ENCODE measurements at regions not wholly inside any gene's neighbourhood (a gene's known extent, or its start where the extent isn't known, plus 50 kb on each side); places are given as distances from the start of the nearest gene placed in this dataset.

- TF ChIP-seq USF1 (IDR thresholded peaks at IDR 0.05; ENCODE audit: borderline replicate concordance, low read depth) (no peak), JUND (IDR thresholded peaks at IDR 0.05) (peak; percentile 24; the same call in 1 of the 2 replicates), TEAD4 (IDR thresholded peaks at IDR 0.05; ENCODE audit: borderline replicate concordance, insufficient read depth) (no peak), RCOR1 (IDR thresholded peaks at IDR 0.05; ENCODE audit: low read length) (no peak)
Measured at GRCh38 chr3:187967993-187968392, 186.0 kb upstream of the LPP start (continued).

- H3K4me3 ChIP-seq (ENCODE audit: low read depth in 2 of 2, low read length in 1 of 2), result no peak overlapping the region
- H3K9me2 ChIP-seq, result no peaks in the 10 kb centered on the region
- H3K9ac ChIP-seq, result no peak overlapping the region
- H3K4me1 ChIP-seq (ENCODE audit: control insufficient read depth in 1 of 2, insufficient read depth in 2 of 2, low read depth in 1 of 2, low read length in 1 of 2), result no peaks in the 10 kb centered on the region
- ChIA-PET POLR2A (no interaction called here), CTCF (no interaction called here)
- H3K27ac ChIP-seq (ENCODE audit: low read depth in 2 of 2, low read length in 1 of 2), result no peak overlapping the region
- H3K79me2 ChIP-seq (ENCODE audit: insufficient read depth), result no peaks in the 10 kb centered on the region
- H3K36me3 ChIP-seq (replicated peaks in 1 of 2; ENCODE audit: control insufficient read depth in 1 of 2, insufficient read depth in 2 of 2, low read length in 1 of 2), result no peaks in the 10 kb centered on the region
- DNase-seq, result no peak
- H3K27me3 ChIP-seq (ENCODE audit: insufficient read depth), result no peaks in the 10 kb centered on the region
- 82% methylated on average over 2 of the region's 2 CpGs for WGBS (ENCODE audit: low lambda C conversion rate)
- TF ChIP-seq CHD2 (IDR thresholded peaks at IDR 0.05; ENCODE audit: low read length, partially characterized antibody) (no peak), USF2 (IDR thresholded peaks at IDR 0.05; ENCODE audit: borderline replicate concordance, low read depth, low read length) (no peak), RXRA (IDR thresholded peaks at IDR 0.05; ENCODE audit: borderline replicate concordance, low read depth) (no peak)
- no peaks in the 10 kb centered on the region for H3K9me3 ChIP-seq
- H3F3A ChIP-seq (replicated peaks; ENCODE audit: insufficient read depth), result peaks cover 8% of the 10 kb centered on the region
- H2AFZ ChIP-seq (ENCODE audit: low read depth), result no peak overlapping the region
- no peak overlapping the region for H3K4me2 ChIP-seq
- H4K20me1 ChIP-seq (ENCODE audit: insufficient read depth), result no peaks in the 10 kb centered on the region
Measured at GRCh38 chr3:187968883-187969580, 184.9 kb upstream of the LPP start.

GRCh38 chr3:187969581-187969950, 184.4 kb upstream of the LPP start:
- 69% methylated on average over 3 of the region's 3 CpGs for WGBS (ENCODE audit: low lambda C conversion rate)
- Histone ChIP-seq H3K79me2 (ENCODE audit: insufficient read depth) (no peaks in the 10 kb centered on the region), H3K27me3 (ENCODE audit: insufficient read depth) (no peaks in the 10 kb centered on the region), H3K27ac (ENCODE audit: low read depth in 2 of 2, low read length in 1 of 2) (no peak overlapping the region), H3F3A (replicated peaks; ENCODE audit: insufficient read depth) (peaks cover 8% of the 10 kb centered on the region), H3K4me3 (ENCODE audit: low read depth in 2 of 2, low read length in 1 of 2) (no peak overlapping the region), H3K4me1 (ENCODE audit: control insufficient read depth in 1 of 2, insufficient read depth in 2 of 2, low read depth in 1 of 2, low read length in 1 of 2) (no peaks in the 10 kb centered on the region), H3K9ac (no peak overlapping the region), H3K4me2 (no peak overlapping the region), H4K20me1 (ENCODE audit: insufficient read depth) (no peaks in the 10 kb centered on the region), H3K36me3 (replicated peaks in 1 of 2; ENCODE audit: control insufficient read depth in 1 of 2, insufficient read depth in 2 of 2, low read length in 1 of 2) (no peaks in the 10 kb centered on the region), H3K9me2 (no peaks in the 10 kb centered on the region), H3K9me3 (no peaks in the 10 kb centered on the region), H2AFZ (ENCODE audit: low read depth) (no peak overlapping the region)
- no peak for DNase-seq
- TF ChIP-seq EP300 (IDR thresholded peaks at IDR 0.05; ENCODE audit: borderline replicate concordance in 1 of 2, low read depth in 1 of 2, low read length in 1 of 2), result no peak
- no peak for TF ChIP-seq SIN3A (IDR thresholded peaks at IDR 0.05; ENCODE audit: borderline replicate concordance, low read depth, low read length)
- TF ChIP-seq TAF1 (IDR thresholded peaks at IDR 0.05; ENCODE audit: borderline replicate concordance, low read depth, low read length), result no peak
- no peak for TF ChIP-seq PBX3 (IDR thresholded peaks at IDR 0.05)
- TF ChIP-seq POLR2AphosphoS5 (IDR thresholded peaks at IDR 0.05; ENCODE audit: low read depth, low read length), result no peak
- no peak for TF ChIP-seq RAD21 (IDR thresholded peaks at IDR 0.05; ENCODE audit: low read length)
- no peak for TF ChIP-seq USF1 (IDR thresholded peaks at IDR 0.05; ENCODE audit: borderline replicate concordance, low read depth)
- TF ChIP-seq NFIC (IDR thresholded peaks at IDR 0.05; ENCODE audit: borderline replicate concordance), result no peak
- no peak for TF ChIP-seq SMC3 (IDR thresholded peaks at IDR 0.05; ENCODE audit: low read depth, low read length)
- TF ChIP-seq, protein P1, sequence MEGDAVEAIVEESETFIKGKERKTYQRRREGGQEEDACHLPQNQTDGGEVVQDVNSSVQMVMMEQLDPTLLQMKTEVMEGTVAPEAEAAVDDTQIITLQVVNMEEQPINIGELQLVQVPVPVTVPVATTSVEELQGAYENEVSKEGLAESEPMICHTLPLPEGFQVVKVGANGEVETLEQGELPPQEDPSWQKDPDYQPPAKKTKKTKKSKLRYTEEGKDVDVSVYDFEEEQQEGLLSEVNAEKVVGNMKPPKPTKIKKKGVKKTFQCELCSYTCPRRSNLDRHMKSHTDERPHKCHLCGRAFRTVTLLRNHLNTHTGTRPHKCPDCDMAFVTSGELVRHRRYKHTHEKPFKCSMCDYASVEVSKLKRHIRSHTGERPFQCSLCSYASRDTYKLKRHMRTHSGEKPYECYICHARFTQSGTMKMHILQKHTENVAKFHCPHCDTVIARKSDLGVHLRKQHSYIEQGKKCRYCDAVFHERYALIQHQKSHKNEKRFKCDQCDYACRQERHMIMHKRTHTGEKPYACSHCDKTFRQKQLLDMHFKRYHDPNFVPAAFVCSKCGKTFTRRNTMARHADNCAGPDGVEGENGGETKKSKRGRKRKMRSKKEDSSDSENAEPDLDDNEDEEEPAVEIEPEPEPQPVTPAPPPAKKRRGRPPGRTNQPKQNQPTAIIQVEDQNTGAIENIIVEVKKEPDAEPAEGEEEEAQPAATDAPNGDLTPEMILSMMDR (IDR thresholded peaks at IDR 0.05), result no peak
- ChIA-PET CTCF (no interaction called here), POLR2A (no interaction called here)

Measured in SK-N-SH (cell line).